ENCODE measurements at regions not wholly inside any gene's neighbourhood (a gene's known extent, or its start where the extent isn't known, plus 50 kb on each side); places are given as distances from the start of the nearest gene placed in this dataset.

- no peak overlapping the region for H3K4me3 ChIP-seq (ENCODE audit: low read depth, low read length)
- TF ChIP-seq CTCF (IDR thresholded peaks at IDR 0.05; ENCODE audit: low read depth, low read length): no peak
Observed at GRCh38 chr9:106580546-106580945, 282.4 kb upstream of the ZNF462 start.

GRCh38 chr9:106581973-106582372, 281.0 kb upstream of the ZNF462 start:
- no peak for TF ChIP-seq CTCF (IDR thresholded peaks at IDR 0.05; ENCODE audit: low read depth, low read length)
- H3K4me3 ChIP-seq (ENCODE audit: low read depth, low read length): no peak overlapping the region

- TF ChIP-seq CTCF (IDR thresholded peaks at IDR 0.05; ENCODE audit: low read depth, low read length): no peak
- H3K4me3 ChIP-seq (ENCODE audit: low read depth, low read length): no peak overlapping the region
Observed at GRCh38 chr9:106583751-106584150, 279.2 kb upstream of the ZNF462 start.

GRCh38 chr9:106587042-106587441, 275.9 kb upstream of the ZNF462 start:
- H3K4me3 ChIP-seq (ENCODE audit: low read depth, low read length): no peak overlapping the region
- no peak for TF ChIP-seq CTCF (IDR thresholded peaks at IDR 0.05; ENCODE audit: low read depth, low read length)

- H3K4me3 ChIP-seq (ENCODE audit: low read depth, low read length): no peak overlapping the region
- TF ChIP-seq CTCF (IDR thresholded peaks at IDR 0.05; ENCODE audit: low read depth, low read length): no peak
Observed at GRCh38 chr9:106588626-106589025, 274.3 kb upstream of the ZNF462 start.

- TF ChIP-seq CTCF (IDR thresholded peaks at IDR 0.05; ENCODE audit: low read depth, low read length): no peak
- H3K4me3 ChIP-seq (ENCODE audit: low read depth, low read length): no peak overlapping the region
Observed at GRCh38 chr9:106590759-106591505, 272.0 kb upstream of the ZNF462 start.

- no peak for TF ChIP-seq CTCF (IDR thresholded peaks at IDR 0.05; ENCODE audit: low read depth, low read length)
- H3K4me3 ChIP-seq (ENCODE audit: low read depth, low read length): no peak overlapping the region
Observed at GRCh38 chr9:106593201-106593600, 269.8 kb upstream of the ZNF462 start.

Data from WI38 (cell line).